Uterus (tissue), 2 donors: ENCODE measurements at regions not wholly inside any gene's neighbourhood (a gene's known extent, or its start where the extent isn't known, plus 50 kb on each side); places are given as distances from the start of the nearest gene placed in this dataset.

Experiments
- POLR2A ChIP-seq, 2 donors: fragments of 450-650 bp; IDR thresholded peaks; one replicate each; pipeline ENCODE4 v1.6.1; 2016; ENCODE audit warnings: antibody characterized with exemption in 2 of 2, mild to moderate bottlenecking in 1 of 2, moderate library complexity in 1 of 2
- TF ChIP-seq, protein P1 (sequence below), 4 experiments: fragments of 200-600 bp in 2 of 4; fragments of 450-650 bp in 2 of 4; sonication (generic) in 2 of 4; IDR thresholded peaks; one replicate each; pipeline ENCODE4 v1.5.1; 2016 to 2019; ENCODE audit warnings: antibody characterized with exemption in 4 of 4, mild to moderate bottlenecking in 2 of 4, moderate library complexity in 1 of 4

- TF ChIP-seq, protein P1, sequence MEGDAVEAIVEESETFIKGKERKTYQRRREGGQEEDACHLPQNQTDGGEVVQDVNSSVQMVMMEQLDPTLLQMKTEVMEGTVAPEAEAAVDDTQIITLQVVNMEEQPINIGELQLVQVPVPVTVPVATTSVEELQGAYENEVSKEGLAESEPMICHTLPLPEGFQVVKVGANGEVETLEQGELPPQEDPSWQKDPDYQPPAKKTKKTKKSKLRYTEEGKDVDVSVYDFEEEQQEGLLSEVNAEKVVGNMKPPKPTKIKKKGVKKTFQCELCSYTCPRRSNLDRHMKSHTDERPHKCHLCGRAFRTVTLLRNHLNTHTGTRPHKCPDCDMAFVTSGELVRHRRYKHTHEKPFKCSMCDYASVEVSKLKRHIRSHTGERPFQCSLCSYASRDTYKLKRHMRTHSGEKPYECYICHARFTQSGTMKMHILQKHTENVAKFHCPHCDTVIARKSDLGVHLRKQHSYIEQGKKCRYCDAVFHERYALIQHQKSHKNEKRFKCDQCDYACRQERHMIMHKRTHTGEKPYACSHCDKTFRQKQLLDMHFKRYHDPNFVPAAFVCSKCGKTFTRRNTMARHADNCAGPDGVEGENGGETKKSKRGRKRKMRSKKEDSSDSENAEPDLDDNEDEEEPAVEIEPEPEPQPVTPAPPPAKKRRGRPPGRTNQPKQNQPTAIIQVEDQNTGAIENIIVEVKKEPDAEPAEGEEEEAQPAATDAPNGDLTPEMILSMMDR (IDR thresholded peaks at IDR 0.05): no peak
- TF ChIP-seq POLR2A (IDR thresholded peaks at IDR 0.05): no peak
These were observed 242.4 kb upstream of the MYOCD start for GRCh38 chr17:12423337-12423736.
